Nucleus accumbens (tissue), 56 donors: ENCODE measurements at regions not wholly inside any gene's neighbourhood (a gene's known extent, or its start where the extent isn't known, plus 50 kb on each side); places are given as distances from the start of the nearest gene placed in this dataset.

Source experiments
- DNase-seq, 56 donors: peaks; one replicate each; lab custom pipeline; 2025; lab: John Stamatoyannopoulos, UW

GRCh38 chr6:156538875-156539660, 238.1 kb upstream of the ARID1B start:
- DNase-seq, result peak in 5 of 56 donors; percentile 9 to 19 (median 12)

GRCh38 chr6:156534594-156534993, 242.6 kb upstream of the ARID1B start:
- no peak for DNase-seq

GRCh38 chr6:156533872-156534524, 243.2 kb upstream of the ARID1B start:
- no peak for DNase-seq

GRCh38 chr6:156526081-156526480, 251.1 kb upstream of the ARID1B start:
- no peak for DNase-seq

- no peak for DNase-seq
Measured at GRCh38 chr6:156525541-156525940, 251.6 kb upstream of the ARID1B start.

- DNase-seq, result no peak
Measured at GRCh38 chr6:156519940-156520339, 257.2 kb upstream of the ARID1B start.

GRCh38 chr6:156517088-156517487, 260.1 kb upstream of the ARID1B start:
- no peak for DNase-seq

GRCh38 chr6:156515242-156515641, 261.9 kb upstream of the ARID1B start:
- DNase-seq, result no peak

GRCh38 chr6:156513504-156513903, 263.7 kb upstream of the ARID1B start:
- DNase-seq, result no peak

GRCh38 chr6:156511570-156511969, 265.6 kb upstream of the ARID1B start:
- no peak for DNase-seq

- no peak for DNase-seq
Measured at GRCh38 chr6:156511051-156511450, 266.1 kb upstream of the ARID1B start.

GRCh38 chr6:156510242-156510641, 266.9 kb upstream of the ARID1B start:
- no peak for DNase-seq

GRCh38 chr6:156509496-156509895, 267.7 kb upstream of the ARID1B start:
- DNase-seq, result no peak

- peak in 2 of 56 donors; percentile 2 to 16 for DNase-seq
Measured at GRCh38 chr6:156508923-156509322, 268.3 kb upstream of the ARID1B start.

GRCh38 chr6:156508126-156508525, 269.1 kb upstream of the ARID1B start:
- DNase-seq, result peak in 2 of 56 donors; percentile 22 to 49

GRCh38 chr6:156507656-156508055, 269.5 kb upstream of the ARID1B start:
- peak in 20 of 56 donors; percentile 2 to 70 (median 36) for DNase-seq

GRCh38 chr6:156507106-156507505, 270.1 kb upstream of the ARID1B start:
- peak in 5 of 56 donors; percentile 2 to 37 (median 35) for DNase-seq

- no peak for DNase-seq
Measured at GRCh38 chr6:156502969-156503504, 274.1 kb upstream of the ARID1B start.

- DNase-seq, result no peak
Measured at GRCh38 chr6:156497618-156498017, 279.6 kb upstream of the ARID1B start.

GRCh38 chr6:156487877-156488276, 289.3 kb upstream of the ARID1B start:
- DNase-seq, result no peak

GRCh38 chr6:156485150-156485549, 292.0 kb upstream of the ARID1B start:
- DNase-seq, result no peak
